ENCODE measurements at regions not wholly inside any gene's neighbourhood (a gene's known extent, or its start where the extent isn't known, plus 50 kb on each side); places are given as distances from the start of the nearest gene placed in this dataset.

DNA sequence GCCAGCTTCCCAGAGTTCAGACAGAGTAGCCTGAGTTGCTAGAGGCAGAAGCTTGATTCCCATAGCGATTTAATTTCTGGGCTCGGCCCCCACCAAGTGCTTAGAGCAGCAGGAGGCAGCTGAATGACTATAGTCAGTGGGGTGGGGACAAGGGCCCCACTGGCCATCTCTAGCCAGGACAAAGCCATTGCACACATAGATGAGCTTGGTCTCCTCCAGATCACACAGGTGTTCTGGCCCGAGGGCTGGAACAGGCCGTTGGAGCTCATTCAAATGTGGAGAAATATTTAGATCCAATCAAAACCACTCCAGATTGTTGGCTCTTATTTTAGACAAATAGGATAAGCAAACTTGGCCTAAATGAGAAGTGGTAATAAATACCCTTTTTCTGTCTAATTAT, 287.3 kb upstream of the NCKAP5 start:
- CTCF ChIA-PET: interaction anchor here (1.8 kb wide), 1 partner anchor 11 kb away, joined by 5 read pairs; no protein-coding TSS in a partner anchor

DNA sequence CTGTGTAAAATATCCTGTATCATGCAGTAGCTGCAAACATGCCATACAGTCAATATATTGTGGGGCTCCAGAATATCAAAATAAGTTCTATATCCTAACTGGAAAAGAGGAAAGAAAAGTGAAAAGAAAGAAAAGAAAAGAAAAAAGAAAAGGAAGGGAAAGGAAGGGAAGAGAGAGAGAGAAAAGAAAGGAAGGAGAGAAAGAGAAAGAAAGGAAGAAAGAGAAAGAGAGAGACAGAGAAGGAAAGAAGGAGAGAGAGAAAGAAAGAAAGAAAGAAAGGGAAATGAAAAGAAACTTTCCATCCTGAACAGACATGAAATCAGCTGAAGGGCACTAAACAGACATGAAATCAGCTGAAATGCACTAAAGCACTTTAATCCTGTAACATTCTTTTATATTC, 288.4 kb upstream of the NCKAP5 start:
- Mint-ChIP-seq H3K4me1 (no peaks in the 10 kb centered on the region), H3K36me3 (no peaks in the 10 kb centered on the region), H3K27me3 (peaks cover 2 to 13% (median 12%) of the 10 kb centered on the region in 5 donors), H3K9me3 (peaks cover 0 to 4% (median 0%) of the 10 kb centered on the region in 11 donors), H3K27ac (no peak overlapping the region), H3K4me3 (no peak overlapping the region)
- ChIA-PET CTCF (no interaction called here), POLR2A (no interaction called here)
- no peak overlapping the region for H3K4me3 ChIP-seq (ENCODE audit: low read length)
- H3K4me1 ChIP-seq (ENCODE audit: control insufficient read depth in 2 of 2, insufficient read depth in 2 of 2, low read length in 2 of 2): no peaks in the 10 kb centered on the region
- H3K27ac ChIP-seq (ENCODE audit: low read depth, low read length): no peak overlapping the region
- ATAC-seq (no peak), DNase-seq (no peak)
- no peaks in the 10 kb centered on the region for H3K36me3 ChIP-seq (ENCODE audit: control insufficient read depth in 2 of 3, insufficient read depth in 3 of 3, low read length in 3 of 3)
- H3K27me3 ChIP-seq (ENCODE audit: control insufficient read depth in 2 of 2, insufficient read depth in 2 of 2, low read length in 2 of 2): no peaks in the 10 kb centered on the region
- intact Hi-C loops (cut with micrococcal nuclease): no loop called here
- no peaks in the 10 kb centered on the region for H3K9me3 ChIP-seq (ENCODE audit: control insufficient read depth in 2 of 3, low read length in 3 of 3)

More for the DNA sequence above, 287.3 kb upstream of the NCKAP5 start:
- Histone ChIP-seq H3K27ac (ENCODE audit: low read depth, low read length) (no peak overlapping the region), H3K36me3 (ENCODE audit: control insufficient read depth in 2 of 3, insufficient read depth in 3 of 3, low read length in 3 of 3) (no peaks in the 10 kb centered on the region), H3K9me3 (ENCODE audit: control insufficient read depth in 2 of 3, low read length in 3 of 3) (no peaks in the 10 kb centered on the region), H3K4me1 (ENCODE audit: control insufficient read depth in 2 of 2, insufficient read depth in 2 of 2, low read length in 2 of 2) (no peaks in the 10 kb centered on the region), H3K27me3 (ENCODE audit: control insufficient read depth in 2 of 2, insufficient read depth in 2 of 2, low read length in 2 of 2) (no peaks in the 10 kb centered on the region), H3K4me3 (ENCODE audit: low read length) (no peak overlapping the region)
- intact Hi-C loops (cut with micrococcal nuclease): no loop called here
- Mint-ChIP-seq H3K9me3 (peaks cover 0 to 4% (median 0%) of the 10 kb centered on the region in 11 donors), H3K4me3 (no peak overlapping the region), H3K27ac (no peak overlapping the region), H3K36me3 (no peaks in the 10 kb centered on the region), H3K4me1 (no peaks in the 10 kb centered on the region), H3K27me3 (peaks cover 2 to 18% (median 12%) of the 10 kb centered on the region in 5 donors)
- ATAC-seq (no peak), DNase-seq (no peak)
- POLR2A ChIA-PET: no interaction called here

DNA sequence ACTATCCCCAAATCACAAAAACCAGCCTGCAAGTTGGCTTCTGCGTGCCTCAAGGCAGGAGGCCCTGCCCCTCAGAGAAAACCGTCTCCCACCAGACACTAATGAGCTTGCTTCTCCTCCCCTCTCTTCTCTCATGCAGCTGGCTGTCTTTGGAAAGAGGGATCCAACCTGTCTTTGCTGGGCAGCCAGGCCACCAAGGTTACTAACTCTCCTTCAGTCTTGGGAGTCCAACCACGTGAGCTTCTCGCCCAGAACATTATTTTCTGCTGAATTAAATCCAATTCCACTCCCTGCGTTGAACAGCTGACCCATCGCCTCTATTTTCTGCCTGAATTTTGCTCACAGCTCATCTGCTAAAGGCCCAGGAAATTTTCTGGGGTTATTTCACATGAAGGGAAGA, 291.3 kb upstream of the NCKAP5 start:
- Histone ChIP-seq H3K4me3 (ENCODE audit: low read length) (no peak overlapping the region), H3K27ac (ENCODE audit: low read depth, low read length) (no peak overlapping the region), H3K9me3 (ENCODE audit: control insufficient read depth in 2 of 3, low read length in 3 of 3) (no peaks in the 10 kb centered on the region), H3K4me1 (ENCODE audit: control insufficient read depth in 2 of 2, insufficient read depth in 2 of 2, low read length in 2 of 2) (no peaks in the 10 kb centered on the region), H3K36me3 (ENCODE audit: control insufficient read depth in 2 of 3, insufficient read depth in 3 of 3, low read length in 3 of 3) (no peaks in the 10 kb centered on the region), H3K27me3 (ENCODE audit: control insufficient read depth in 2 of 2, insufficient read depth in 2 of 2, low read length in 2 of 2) (no peaks in the 10 kb centered on the region)
- Mint-ChIP-seq H3K9me3 (peaks cover 0 to 4% (median 0%) of the 10 kb centered on the region in 11 donors), H3K27ac (no peak overlapping the region), H3K4me3 (no peak overlapping the region), H3K27me3 (peaks cover 2 to 20% (median 17%) of the 10 kb centered on the region in 5 donors), H3K4me1 (no peaks in the 10 kb centered on the region), H3K36me3 (no peaks in the 10 kb centered on the region)
- ATAC-seq (no peak), DNase-seq (no peak)
- intact Hi-C loops (cut with micrococcal nuclease): no loop called here
- CTCF ChIA-PET: interaction anchor here (1.3 kb wide), 1 partner anchor 15 kb away, joined by 4 read pairs; no protein-coding TSS in a partner anchor
- POLR2A ChIA-PET: no interaction called here

DNA sequence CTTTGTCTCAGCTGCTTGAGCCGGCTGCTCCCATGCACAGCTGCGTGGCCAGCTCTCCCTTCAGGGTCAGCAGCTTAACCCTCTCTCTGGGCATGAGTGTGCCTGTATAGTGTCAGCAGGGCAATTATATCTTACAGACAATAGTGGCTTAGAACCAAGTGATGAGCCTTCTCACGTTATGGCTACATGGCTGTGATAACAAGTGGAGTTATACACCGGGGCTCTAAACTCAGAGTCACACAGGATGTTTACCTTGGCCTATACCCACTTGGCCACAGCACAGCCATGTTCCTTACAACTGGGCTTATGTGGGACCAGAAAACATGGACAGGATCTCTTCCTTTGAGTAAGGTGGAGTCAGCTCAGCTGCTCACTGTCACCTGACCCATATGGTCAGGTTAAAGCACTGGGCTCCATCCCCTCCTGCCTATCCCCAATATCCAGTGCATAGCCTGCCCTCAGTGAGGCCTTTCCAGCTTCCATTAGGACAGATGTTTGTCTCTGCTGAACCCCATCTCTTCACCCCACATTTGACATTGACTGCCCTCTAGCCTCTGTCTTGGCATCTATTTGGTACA, 294.2 kb upstream of the NCKAP5 start:
- peaks cover 0 to 4% (median 0%) of the 10 kb centered on the region in 11 donors for H3K9me3 Mint-ChIP-seq
- ChIA-PET POLR2A (interaction anchor here (0.5 kb wide), 1 partner anchor 12 kb away, joined by 3 read pairs; no protein-coding TSS in a partner anchor), CTCF (interaction anchor here (0.5 kb wide), 1 partner anchor 8 kb away, joined by 3 read pairs; no protein-coding TSS in a partner anchor)
- DNase-seq: no peak
- no peak overlapping the region for H3K27ac ChIP-seq (ENCODE audit: low read depth, low read length)
- H3K27me3 Mint-ChIP-seq: peaks cover 0 to 37% (median 20%) of the 10 kb centered on the region in 5 donors
- no peaks in the 10 kb centered on the region for H3K4me1 ChIP-seq (ENCODE audit: control insufficient read depth in 2 of 2, insufficient read depth in 2 of 2, low read length in 2 of 2)
- intact Hi-C loops (cut with micrococcal nuclease): no loop called here
- H3K27ac Mint-ChIP-seq: no peak overlapping the region
- no peak overlapping the region for H3K4me3 Mint-ChIP-seq
- no peaks in the 10 kb centered on the region for H3K27me3 ChIP-seq (ENCODE audit: control insufficient read depth in 2 of 2, insufficient read depth in 2 of 2, low read length in 2 of 2)
- H3K36me3 Mint-ChIP-seq: no peaks in the 10 kb centered on the region
- no peaks in the 10 kb centered on the region for H3K9me3 ChIP-seq (ENCODE audit: control insufficient read depth in 2 of 3, low read length in 3 of 3)
- ATAC-seq: no peak
- no peak overlapping the region for H3K4me3 ChIP-seq (ENCODE audit: low read length)
- H3K4me1 Mint-ChIP-seq: no peaks in the 10 kb centered on the region
- no peaks in the 10 kb centered on the region for H3K36me3 ChIP-seq (ENCODE audit: control insufficient read depth in 2 of 3, insufficient read depth in 3 of 3, low read length in 3 of 3)

DNA sequence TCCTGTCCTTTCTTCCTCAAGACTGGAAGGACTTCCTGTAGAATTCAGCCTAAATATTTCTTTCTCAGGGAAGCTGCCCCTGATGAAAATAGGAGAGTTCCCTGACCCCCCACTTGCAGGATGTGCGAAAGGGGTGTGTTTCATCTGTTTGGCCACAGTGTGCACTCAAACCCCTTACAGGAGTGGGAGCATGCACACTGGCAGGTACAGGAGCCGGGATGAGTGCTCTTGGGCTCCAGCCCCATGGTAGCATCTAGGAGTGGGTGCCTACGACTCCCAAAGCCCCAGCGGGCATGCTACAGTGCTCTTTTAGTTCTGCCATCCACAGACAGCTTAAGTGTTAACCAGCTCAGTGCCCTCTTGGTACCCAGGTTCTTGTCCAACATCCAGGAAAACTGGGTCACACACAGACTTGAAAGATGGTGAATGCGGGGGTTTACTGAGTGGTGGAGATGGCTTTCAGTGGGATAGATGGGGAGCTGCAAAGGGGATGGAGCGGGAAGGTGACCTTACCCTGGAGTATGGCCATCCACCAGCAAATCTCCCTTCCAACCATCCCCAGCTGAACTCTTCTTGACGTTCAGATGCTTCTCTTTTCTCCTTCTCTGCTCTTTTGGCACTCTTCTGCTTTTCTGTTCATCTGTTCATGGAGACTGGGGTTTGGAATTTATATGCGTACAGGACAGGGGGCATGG, 295.0 kb upstream of the NCKAP5 start:
- Mint-ChIP-seq H3K4me3 (no peak overlapping the region), H3K27me3 (peaks cover 0 to 38% (median 25%) of the 10 kb centered on the region in 5 donors), H3K9me3 (peaks cover 0 to 3% (median 0%) of the 10 kb centered on the region in 11 donors), H3K4me1 (no peaks in the 10 kb centered on the region), H3K27ac (no peak overlapping the region), H3K36me3 (no peaks in the 10 kb centered on the region)
- Histone ChIP-seq H3K4me1 (ENCODE audit: control insufficient read depth in 2 of 2, insufficient read depth in 2 of 2, low read length in 2 of 2) (no peaks in the 10 kb centered on the region), H3K27ac (ENCODE audit: low read depth, low read length) (no peak overlapping the region), H3K4me3 (ENCODE audit: low read length) (no peak overlapping the region), H3K9me3 (ENCODE audit: control insufficient read depth in 2 of 3, low read length in 3 of 3) (no peaks in the 10 kb centered on the region), H3K36me3 (ENCODE audit: control insufficient read depth in 2 of 3, insufficient read depth in 3 of 3, low read length in 3 of 3) (no peaks in the 10 kb centered on the region), H3K27me3 (ENCODE audit: control insufficient read depth in 2 of 2, insufficient read depth in 2 of 2, low read length in 2 of 2) (no peaks in the 10 kb centered on the region)
- ATAC-seq (no peak), DNase-seq (no peak)
- ChIA-PET CTCF (interaction anchor here (2.0 kb wide), 1 partner anchor 19 kb away, joined by 5 read pairs; no protein-coding TSS in a partner anchor), POLR2A (no interaction called here)
- intact Hi-C loops (cut with micrococcal nuclease): no loop called here

DNA sequence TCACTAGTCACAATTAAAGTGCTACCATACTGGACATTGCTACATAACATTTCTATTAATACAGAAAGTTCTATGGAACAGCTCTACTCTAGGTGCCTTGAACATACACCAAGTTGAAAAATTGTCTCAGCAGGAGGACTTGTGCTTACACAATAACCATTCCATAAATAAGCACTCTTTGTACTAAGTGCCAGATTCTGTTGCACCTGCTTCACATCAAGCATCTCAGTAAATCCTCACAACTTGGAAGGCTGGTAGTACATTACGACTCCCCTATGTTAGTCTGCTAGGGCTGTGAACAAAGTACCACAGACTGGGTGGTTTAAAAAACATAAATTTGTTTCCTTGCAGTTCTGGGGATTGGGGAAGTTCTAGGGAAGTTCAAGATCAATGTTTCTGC, 296.9 kb upstream of the NCKAP5 start:
- CTCF ChIA-PET: interaction anchor here (2.0 kb wide), 1 partner anchor 21 kb away, joined by 5 read pairs; no protein-coding TSS in a partner anchor
- Mint-ChIP-seq H3K9me3 (peaks cover 0 to 6% (median 0%) of the 10 kb centered on the region in 11 donors), H3K4me1 (no peaks in the 10 kb centered on the region), H3K27me3 (peaks cover 0 to 50% (median 33%) of the 10 kb centered on the region in 5 donors), H3K4me3 (no peak overlapping the region), H3K27ac (no peak overlapping the region), H3K36me3 (no peaks in the 10 kb centered on the region)
- no peak for DNase-seq
- H3K9me3 ChIP-seq (ENCODE audit: control insufficient read depth in 2 of 3, low read length in 3 of 3): no peaks in the 10 kb centered on the region
- no peak overlapping the region for H3K4me3 ChIP-seq (ENCODE audit: low read length)
- intact Hi-C loops (cut with micrococcal nuclease): no loop called here
- H3K27ac ChIP-seq (ENCODE audit: low read depth, low read length): no peak overlapping the region
- no peaks in the 10 kb centered on the region for H3K27me3 ChIP-seq (ENCODE audit: control insufficient read depth in 2 of 2, insufficient read depth in 2 of 2, low read length in 2 of 2)
- ATAC-seq: no peak
- H3K4me1 ChIP-seq (ENCODE audit: control insufficient read depth in 2 of 2, insufficient read depth in 2 of 2, low read length in 2 of 2): no peaks in the 10 kb centered on the region
- H3K36me3 ChIP-seq (ENCODE audit: control insufficient read depth in 2 of 3, insufficient read depth in 3 of 3, low read length in 3 of 3): no peaks in the 10 kb centered on the region
- POLR2A ChIA-PET: no interaction called here
